GM21723 (cell line): ENCODE measurements at regions not wholly inside any gene's neighbourhood (a gene's known extent, or its start where the extent isn't known, plus 50 kb on each side); places are given as distances from the start of the nearest gene placed in this dataset.

ENCODE experiments used
- ATAC-seq: cut with Tn5 transposase; IDR thresholded peaks from one replicate; pipeline ENCODE4 v1.9.1; 2021; ENCODE audit warnings: mild to moderate bottlenecking, moderate library complexity; ENCODE audit not compliant: unreplicated experiment

DNA sequence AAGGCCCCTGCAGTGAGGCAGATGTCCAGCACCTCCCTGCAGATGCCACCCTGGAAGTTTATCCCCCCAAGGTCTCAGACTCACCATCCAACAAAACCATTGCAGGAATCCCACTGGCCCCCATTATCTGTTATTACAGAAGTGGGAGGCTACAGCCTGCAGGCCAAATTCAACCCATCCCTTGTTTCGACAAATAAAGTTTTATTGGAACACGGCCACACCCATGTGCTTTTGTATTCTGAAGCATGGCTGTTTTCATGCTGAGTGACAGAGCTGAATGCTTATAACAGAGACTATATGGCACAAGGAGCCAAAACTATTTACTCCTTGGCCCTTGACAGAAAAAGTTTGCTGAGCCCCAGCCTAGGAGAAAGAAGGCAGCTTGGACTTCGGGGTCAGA is 428.8 kb downstream of the CDK5RAP2 start:
- no peak for ATAC-seq

GRCh38 chr9:120138955-120139354 is 441.0 kb downstream of the CDK5RAP2 start:
- no peak for ATAC-seq

DNA sequence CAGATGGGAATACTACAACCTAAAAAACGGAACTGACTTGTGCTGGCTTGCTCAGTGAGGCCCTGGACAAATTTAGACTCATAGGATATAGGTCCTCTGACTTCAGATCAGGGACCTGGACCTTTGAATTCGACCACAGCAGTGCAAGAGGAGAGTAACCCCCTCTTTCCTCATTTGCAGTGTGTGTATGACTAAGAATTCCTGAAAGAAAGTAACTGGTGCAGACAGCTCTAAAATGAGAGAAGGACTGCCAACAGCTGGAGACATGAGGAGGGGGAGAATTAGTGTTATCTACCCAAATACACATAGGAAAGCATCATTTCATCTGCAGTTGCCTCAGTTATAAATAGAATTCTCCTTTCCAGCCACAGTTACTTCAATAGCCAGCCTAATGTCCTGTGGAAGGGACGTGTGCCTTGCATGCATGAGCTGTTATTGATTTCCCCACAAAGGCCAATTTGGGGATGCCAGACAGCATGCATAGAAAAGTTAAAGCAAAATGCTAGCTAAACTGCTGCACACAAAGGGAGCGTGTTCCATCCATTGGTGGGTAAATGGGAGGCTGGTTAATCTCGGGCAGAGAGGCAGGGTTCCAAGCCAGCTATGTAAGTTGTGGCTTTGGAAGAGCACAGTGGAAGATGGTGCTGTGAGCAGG is 442.7 kb downstream of the CDK5RAP2 start:
- no peak for ATAC-seq

- ATAC-seq: no peak
These were observed 443.3 kb downstream of the CDK5RAP2 start for GRCh38 chr9:120136696-120137095.

- ATAC-seq: no peak
These were observed 462.9 kb downstream of the CDK5RAP2 start for GRCh38 chr9:120117081-120117480.

GRCh38 chr9:120110520-120110919 is 469.4 kb downstream of the CDK5RAP2 start:
- no peak for ATAC-seq

- no peak for ATAC-seq
These were observed 470.7 kb downstream of the CDK5RAP2 start for GRCh38 chr9:120109242-120109641.

GRCh38 chr9:120107138-120107537 is 472.8 kb downstream of the CDK5RAP2 start:
- no peak for ATAC-seq

DNA sequence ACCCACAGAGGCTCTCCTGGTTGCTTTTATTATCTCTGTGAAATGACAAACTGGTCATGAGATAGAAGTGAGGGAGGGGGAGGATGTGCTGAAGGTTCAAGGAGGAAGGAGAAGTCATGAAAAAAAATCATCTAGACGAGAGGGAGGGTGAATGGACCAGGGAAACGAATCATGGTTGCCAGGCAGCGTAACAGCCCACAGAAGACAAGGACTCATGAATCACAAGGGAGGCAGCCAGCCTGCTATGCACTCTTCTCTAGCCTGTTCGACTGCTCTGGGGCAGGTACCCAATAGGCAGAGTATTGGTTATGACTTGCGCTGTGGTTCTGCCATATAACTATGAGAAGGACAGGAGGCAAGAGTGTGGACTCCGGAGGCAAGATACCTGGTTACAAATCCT is 475.2 kb downstream of the CDK5RAP2 start:
- no peak for ATAC-seq

DNA sequence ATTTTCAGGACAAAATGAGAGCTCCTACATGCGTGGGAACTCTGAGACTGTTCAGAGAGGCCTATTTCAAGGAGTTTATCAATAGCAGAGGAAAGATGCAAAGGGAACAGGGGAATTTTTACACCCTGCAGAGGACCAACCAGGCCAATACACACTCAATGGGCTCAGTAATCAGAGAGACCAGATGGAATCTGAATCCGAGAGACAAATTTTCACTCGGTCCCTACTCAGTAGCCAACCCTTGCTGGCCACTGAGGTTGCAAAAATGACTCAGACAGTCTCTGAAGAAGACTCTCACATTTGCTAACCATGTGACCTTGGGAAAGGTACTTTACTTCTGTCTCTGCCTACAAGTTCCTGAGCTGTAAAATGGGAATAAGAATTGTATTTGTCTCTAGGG is 479.4 kb downstream of the CDK5RAP2 start:
- ATAC-seq: no peak

- ATAC-seq: no peak
These were observed 480.9 kb downstream of the CDK5RAP2 start for GRCh38 chr9:120099065-120099464.

DNA sequence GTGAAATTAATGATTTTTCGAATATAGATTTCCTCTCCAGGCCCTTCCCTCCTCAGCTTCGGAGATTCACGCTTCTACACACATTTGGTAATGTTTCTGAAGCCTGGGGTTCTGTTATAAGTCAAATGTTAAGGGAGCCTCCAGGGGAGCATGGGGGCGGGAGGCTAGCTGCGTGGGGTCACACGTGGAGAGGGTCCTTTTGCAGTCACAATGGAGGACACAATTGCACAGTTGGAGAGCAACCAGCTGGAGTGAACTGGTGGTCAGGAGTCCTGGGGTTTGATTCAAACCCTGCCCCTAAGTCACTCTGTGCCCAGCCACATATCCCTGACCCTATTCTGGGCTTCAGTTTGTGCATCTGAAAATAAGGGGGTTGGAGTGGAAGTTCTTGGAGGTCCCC is 481.4 kb downstream of the CDK5RAP2 start:
- ATAC-seq: no peak

GRCh38 chr9:120091206-120091605 is 488.8 kb downstream of the CDK5RAP2 start:
- ATAC-seq: no peak

- ATAC-seq: no peak
These were observed 499.1 kb downstream of the CDK5RAP2 start for GRCh38 chr9:120080849-120081248.

DNA sequence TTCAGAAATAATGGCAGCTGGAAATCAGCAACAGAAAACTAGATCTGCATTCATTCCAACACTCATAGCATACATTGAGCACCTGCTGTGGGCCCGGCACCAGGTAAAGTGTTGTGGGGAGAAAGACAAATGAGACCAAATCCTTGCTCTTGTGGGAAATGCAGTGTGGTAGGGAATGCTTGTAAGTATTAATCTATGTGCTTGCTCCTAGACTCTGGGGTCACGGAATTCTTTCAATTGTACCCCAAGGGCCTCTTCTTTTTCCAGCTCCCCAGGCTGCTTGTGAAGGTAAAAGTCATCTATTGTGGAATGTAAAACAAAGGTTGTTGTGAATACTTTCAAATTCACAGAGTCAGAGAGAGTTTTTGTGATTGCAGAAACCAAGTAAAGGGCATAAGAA is 501.9 kb downstream of the CDK5RAP2 start:
- ATAC-seq: no peak

- no peak for ATAC-seq
These were observed 508.2 kb downstream of the CDK5RAP2 start for GRCh38 chr9:120071760-120072159.

DNA sequence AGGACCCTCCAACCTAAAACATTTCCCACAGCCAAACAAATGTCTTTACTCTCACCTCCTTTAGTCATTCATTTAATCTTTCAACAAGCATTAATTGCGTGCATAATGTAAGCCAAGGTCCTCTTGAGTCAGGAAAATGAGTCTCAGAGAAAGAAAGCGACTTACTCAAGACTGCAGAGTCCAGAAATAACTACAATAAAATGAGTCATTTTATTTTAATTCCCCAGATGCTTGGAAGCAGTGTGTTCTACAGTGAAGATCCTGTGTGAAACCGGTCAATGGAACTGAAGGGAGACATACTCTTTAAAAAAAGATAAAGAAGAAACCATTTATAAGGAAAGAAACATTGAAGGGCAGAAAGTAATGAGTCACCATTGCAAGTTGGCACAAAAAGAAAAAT is 513.7 kb downstream of the CDK5RAP2 start:
- ATAC-seq: no peak

GRCh38 chr9:120065151-120065550 is 514.8 kb downstream of the CDK5RAP2 start:
- no peak for ATAC-seq

DNA sequence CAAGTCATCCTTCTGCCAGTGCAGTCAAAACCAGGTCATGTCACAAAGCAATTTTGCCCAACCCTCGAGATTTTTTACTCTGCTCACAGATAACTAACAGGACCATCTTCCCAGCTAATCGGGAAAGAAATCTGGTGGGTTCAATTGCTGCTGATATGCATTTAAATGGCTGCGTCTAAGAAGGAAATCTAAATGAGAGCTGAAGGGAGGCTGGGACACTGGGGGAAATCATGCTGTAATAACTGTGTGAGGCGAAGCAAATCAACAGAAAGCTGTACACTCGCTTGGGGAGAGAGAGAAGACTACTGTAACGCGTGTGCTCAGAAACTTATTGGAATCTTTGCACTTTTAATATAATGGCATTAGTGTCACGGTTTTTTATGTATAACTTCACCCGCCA is 535.0 kb downstream of the CDK5RAP2 start:
- ATAC-seq: no peak

DNA sequence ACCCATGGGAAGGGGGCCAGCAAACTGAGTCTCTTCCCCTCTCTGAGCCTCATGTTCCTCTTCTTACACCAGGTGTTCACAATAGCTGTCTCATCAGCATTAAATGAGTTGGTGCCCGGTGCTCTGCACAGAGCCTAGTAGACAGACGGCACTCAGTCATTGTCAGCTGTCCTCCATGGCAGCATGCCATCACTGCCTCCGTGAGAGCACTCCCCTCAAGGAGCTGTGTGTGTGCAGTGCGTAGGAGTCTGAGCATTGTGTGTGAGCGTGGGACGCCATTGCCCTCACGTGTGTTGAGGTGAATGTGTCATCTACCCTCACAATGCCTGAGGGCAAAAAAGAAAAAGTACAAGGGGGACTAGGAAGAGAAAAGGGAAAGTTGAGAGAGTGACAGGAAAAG is 536.5 kb downstream of the CDK5RAP2 start:
- ATAC-seq: no peak

GRCh38 chr9:120040896-120041295 is 539.1 kb downstream of the CDK5RAP2 start:
- ATAC-seq: no peak

GRCh38 chr9:120038342-120038741 is 541.6 kb downstream of the CDK5RAP2 start:
- ATAC-seq: no peak

GRCh38 chr9:120032639-120033038 is 547.3 kb downstream of the CDK5RAP2 start:
- no peak for ATAC-seq
